ENCODE measurements at regions not wholly inside any gene's neighbourhood (a gene's known extent, or its start where the extent isn't known, plus 50 kb on each side); places are given as distances from the start of the nearest gene placed in this dataset.
"Not testable (repeated sequence)": the region's sequence is repeated elsewhere in the genome, so short reads cannot be mapped to it uniquely, and the experiment has no call there.

GRCh38 chr15:85244056-85244455 lies 136.3 kb upstream of the AKAP13 start:
- TF ChIP-seq ZFX (IDR thresholded peaks at IDR 0.05; ENCODE audit: borderline replicate concordance) = not testable (repeated sequence)
- TF ChIP-seq, protein P1, sequence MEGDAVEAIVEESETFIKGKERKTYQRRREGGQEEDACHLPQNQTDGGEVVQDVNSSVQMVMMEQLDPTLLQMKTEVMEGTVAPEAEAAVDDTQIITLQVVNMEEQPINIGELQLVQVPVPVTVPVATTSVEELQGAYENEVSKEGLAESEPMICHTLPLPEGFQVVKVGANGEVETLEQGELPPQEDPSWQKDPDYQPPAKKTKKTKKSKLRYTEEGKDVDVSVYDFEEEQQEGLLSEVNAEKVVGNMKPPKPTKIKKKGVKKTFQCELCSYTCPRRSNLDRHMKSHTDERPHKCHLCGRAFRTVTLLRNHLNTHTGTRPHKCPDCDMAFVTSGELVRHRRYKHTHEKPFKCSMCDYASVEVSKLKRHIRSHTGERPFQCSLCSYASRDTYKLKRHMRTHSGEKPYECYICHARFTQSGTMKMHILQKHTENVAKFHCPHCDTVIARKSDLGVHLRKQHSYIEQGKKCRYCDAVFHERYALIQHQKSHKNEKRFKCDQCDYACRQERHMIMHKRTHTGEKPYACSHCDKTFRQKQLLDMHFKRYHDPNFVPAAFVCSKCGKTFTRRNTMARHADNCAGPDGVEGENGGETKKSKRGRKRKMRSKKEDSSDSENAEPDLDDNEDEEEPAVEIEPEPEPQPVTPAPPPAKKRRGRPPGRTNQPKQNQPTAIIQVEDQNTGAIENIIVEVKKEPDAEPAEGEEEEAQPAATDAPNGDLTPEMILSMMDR (IDR thresholded peaks at IDR 0.05) = not testable (repeated sequence)
